NT2/D1 (cell line): ENCODE measurements at regions not wholly inside any gene's neighbourhood (a gene's known extent, or its start where the extent isn't known, plus 50 kb on each side); places are given as distances from the start of the nearest gene placed in this dataset.

Source experiments
- SUZ12 ChIP-seq: IDR thresholded peaks from 2 replicates; pipeline ENCODE4 v1.6.1; 2011; ENCODE audit not compliant: insufficient read length, insufficient read depth; ENCODE audit errors: extremely low read depth
- YY1 ChIP-seq: IDR thresholded peaks from 2 replicates; pipeline ENCODE4 v1.6.1; 2011; ENCODE audit not compliant: insufficient read length, insufficient read depth
- ZNF274 ChIP-seq: IDR thresholded peaks from 2 replicates; pipeline ENCODE4 v1.6.1; 2011; ENCODE audit warnings: mild to moderate bottlenecking, low read depth, low read length

- TF ChIP-seq ZNF274: no peak
- no peak for TF ChIP-seq SUZ12
- no peak for TF ChIP-seq YY1
Measured at GRCh38 chr10:61262486-61263261, 190.5 kb downstream of the TMEM26 start.
